SK-N-SH (cell line): ENCODE measurements at regions not wholly inside any gene's neighbourhood (a gene's known extent, or its start where the extent isn't known, plus 50 kb on each side); places are given as distances from the start of the nearest gene placed in this dataset.

Source experiments
- CTCF ChIA-PET: fragments of 300-600, 350-600 bp; formaldehyde crosslinking; extraction: SDS; loops from one replicate; lab custom pipeline; 2021; lab: Yijun Ruan, JAX
- POLR2A ChIA-PET: fragments of 350-600 bp; sonication (Branson Sonifier 250); formaldehyde crosslinking; extraction: SDS; loops from one replicate; lab custom pipeline; 2020; ENCODE audit warnings: antibody characterized with exemption, inconsistent platforms; lab: Yijun Ruan, JAX
- DNase-seq: peaks from one replicate; pipeline ENCODE4 v3.0.0; 2012
- H2AFZ ChIP-seq: fragments of 200-600 bp; sonication (generic); 2 replicates; pipeline ENCODE4 v1.8.1; 2016; ENCODE audit warnings: antibody characterized with exemption, mild to moderate bottlenecking, low read depth
- H3F3A ChIP-seq: fragments of 200-600 bp; sonication (generic); replicated peaks from 2 replicates; pipeline ENCODE3; 2016; ENCODE audit warnings: antibody characterized with exemption, mild to moderate bottlenecking; ENCODE audit not compliant: insufficient read depth
- H3K27ac ChIP-seq, 2 experiments: fragments of 200-500 bp in 1 of 2; fragments of 200-600 bp in 1 of 2; sonication (Bioruptor generic) in 1 of 2; sonication (generic), shearing (Covaris generic) in 1 of 2; 2 replicates each; pipeline versions ENCODE4 v1.5.1 to v1.6.1; 2014 to 2016; ENCODE audit warnings: low read depth in 2 of 2, inconsistent platforms in 1 of 2, low read length in 1 of 2, mild to moderate bottlenecking in 1 of 2, mixed read lengths in 1 of 2
- H3K27me3 ChIP-seq: fragments of 200-600 bp; sonication (generic), shearing (Covaris generic); 2 replicates; pipeline ENCODE4 v1.6.1; 2016; ENCODE audit warnings: mixed run types; ENCODE audit not compliant: insufficient read depth
- H3K36me3 ChIP-seq, 2 experiments: fragments of 200-500 bp in 1 of 2; fragments of 200-600 bp in 1 of 2; sonication (Bioruptor generic) in 1 of 2; sonication (generic) in 1 of 2; replicated peaks in 1 of 2; 2 replicates each; pipeline versions ENCODE3 to v1.5.1; 2014 to 2016; ENCODE audit warnings: low read length in 1 of 2, mild to moderate bottlenecking in 1 of 2; ENCODE audit not compliant: insufficient read depth in 2 of 2, control insufficient read depth in 1 of 2
- H3K4me1 ChIP-seq, 2 experiments: fragments of 200-500 bp in 1 of 2; fragments of 200-600 bp in 1 of 2; sonication (Bioruptor generic) in 1 of 2; sonication (generic), shearing (Covaris generic) in 1 of 2; 2 replicates each; pipeline versions ENCODE4 v1.5.1 to v1.6.1; 2014 to 2016; ENCODE audit warnings: low read depth in 1 of 2, low read length in 1 of 2, mixed run types in 1 of 2; ENCODE audit not compliant: insufficient read depth in 2 of 2, control insufficient read depth in 1 of 2
- H3K4me2 ChIP-seq: fragments of 200-600 bp; sonication (generic), shearing (Covaris generic); 2 replicates; pipeline ENCODE4 v1.6.1; 2017; ENCODE audit warnings: mixed run types
- H3K4me3 ChIP-seq, 2 experiments: fragments of 200-500 bp in 1 of 2; fragments of 200-600 bp in 1 of 2; sonication (Bioruptor generic) in 1 of 2; sonication (generic), shearing (Covaris generic) in 1 of 2; 2 replicates each; pipeline versions ENCODE4 v1.5.1 to v1.8.1; 2014 to 2016; ENCODE audit warnings: low read depth in 2 of 2, inconsistent platforms in 1 of 2, low read length in 1 of 2, mild to moderate bottlenecking in 1 of 2, mixed read lengths in 1 of 2, moderate library complexity in 1 of 2
- H3K79me2 ChIP-seq: fragments of 200-600 bp; sonication (generic); 2 replicates; pipeline ENCODE4 v1.8.1; 2017; ENCODE audit warnings: mild to moderate bottlenecking; ENCODE audit not compliant: insufficient read depth
- H3K9ac ChIP-seq: fragments of 200-600 bp; sonication (generic); 2 replicates; pipeline ENCODE4 v1.6.1; 2017; ENCODE audit warnings: mixed run types
- H3K9me2 ChIP-seq: fragments of 200-600 bp; sonication (generic); 2 replicates; pipeline ENCODE4 v1.6.1; 2017; ENCODE audit warnings: mixed run types
- H3K9me3 ChIP-seq: fragments of 200-600 bp; sonication (generic); 2 replicates; pipeline ENCODE4 v1.6.1; 2017; ENCODE audit warnings: mixed run types, mild to moderate bottlenecking, moderate library complexity
- H4K20me1 ChIP-seq: fragments of 200-600 bp; sonication (generic); 2 replicates; pipeline ENCODE4 v1.6.1; 2017; ENCODE audit warnings: mild to moderate bottlenecking, mixed run types; ENCODE audit not compliant: insufficient read depth
- ELF1 ChIP-seq: IDR thresholded peaks from 2 replicates; pipeline ENCODE4 v1.4.0; 2012
- EP300 ChIP-seq, 2 experiments: IDR thresholded peaks; 2 replicates each; pipeline versions ENCODE4 v1.4.0 to v1.6.1; 2012; ENCODE audit warnings: borderline replicate concordance in 1 of 2, low read depth in 1 of 2, low read length in 1 of 2
- EZH2phosphoT487 ChIP-seq: fragments of 200-600 bp; sonication (generic); IDR thresholded peaks from 2 replicates; pipeline ENCODE4 v1.6.1; 2017; ENCODE audit warnings: low read depth, mixed run types, mild to moderate bottlenecking, antibody characterized with exemption, moderate library complexity, borderline replicate concordance
- FOXJ3 ChIP-seq: sonication (generic); formaldehyde crosslinking; IDR thresholded peaks from 2 replicates; pipeline ENCODE4 v1.5.1; 2020; ENCODE audit warnings: mild to moderate bottlenecking, missing genetic modification reagents
- GABPA ChIP-seq: IDR thresholded peaks from 2 replicates; pipeline ENCODE4 v1.4.0; 2012; ENCODE audit warnings: low read depth, mild to moderate bottlenecking
- GATA2 ChIP-seq: sonication (generic); formaldehyde crosslinking; IDR thresholded peaks from 2 replicates; pipeline ENCODE4 v1.5.0; 2020; ENCODE audit warnings: mild to moderate bottlenecking, missing genetic modification reagents
- JUND ChIP-seq: IDR thresholded peaks from 2 replicates; pipeline ENCODE4 v1.4.0; 2012
- MAX ChIP-seq: IDR thresholded peaks from 2 replicates; pipeline ENCODE4 v1.4.0; 2012; ENCODE audit warnings: low read depth
- MEF2A ChIP-seq: IDR thresholded peaks from 2 replicates; pipeline ENCODE4 v1.4.0; 2012; ENCODE audit warnings: low read depth, borderline replicate concordance
- NFIC ChIP-seq: IDR thresholded peaks from 2 replicates; pipeline ENCODE4 v1.4.0; 2012; ENCODE audit warnings: borderline replicate concordance
- NRF1 ChIP-seq: IDR thresholded peaks from 2 replicates; pipeline ENCODE4 v1.6.1; 2012; ENCODE audit warnings: low read depth, mild to moderate bottlenecking, low read length
- PBX3 ChIP-seq: IDR thresholded peaks from 2 replicates; pipeline ENCODE4; 2012
- REST ChIP-seq: IDR thresholded peaks from 2 replicates; pipeline ENCODE4 v1.6.1; 2012; ENCODE audit warnings: mild to moderate bottlenecking, low read depth, low read length, moderate library complexity
- RFX5 ChIP-seq: IDR thresholded peaks from 2 replicates; pipeline ENCODE4 v1.6.1; 2012; ENCODE audit warnings: mild to moderate bottlenecking, improper control_type of control experiment, low read length
- SIN3A ChIP-seq: IDR thresholded peaks from 2 replicates; pipeline ENCODE4 v1.6.1; 2012; ENCODE audit warnings: low read depth, mild to moderate bottlenecking, low read length, moderate library complexity, borderline replicate concordance
- SMC3 ChIP-seq: IDR thresholded peaks from 2 replicates; pipeline ENCODE4 v1.6.1; 2012; ENCODE audit warnings: low read depth, low read length, improper control_type of control experiment
- WGBS: methylation state at CpG from one replicate; pipeline ENCODE4 v1.1.6; 2017; ENCODE audit warnings: low lambda C conversion rate; 5-methylcytosine and 5-hydroxymethylcytosine counted together

- CTCF ChIA-PET: interaction anchor here (0.9 to 1.7 kb wide), 4 partner anchors 11 to 19 kb away, joined by 3 to 7 read pairs (median 4); no protein-coding TSS in a partner anchor
- 75% methylated on average over 3 of the region's 3 CpGs for WGBS
- DNase-seq: no peak
Observed at GRCh38 chr17:77513045-77513444, 372.3 kb downstream of the SEC14L1 start.

GRCh38 chr17:77515227-77515626 is 374.5 kb downstream of the SEC14L1 start:
- Histone ChIP-seq H3K9me2 (no peaks in the 10 kb centered on the region), H3K4me1 (no peaks in the 10 kb centered on the region), H3K36me3 (no peaks in the 10 kb centered on the region), H3K4me2 (no peak overlapping the region), H3F3A (no peaks in the 10 kb centered on the region), H3K4me3 (no peak overlapping the region), H2AFZ (no peak overlapping the region), H3K9ac (no peak overlapping the region), H3K27me3 (no peaks in the 10 kb centered on the region), H3K9me3 (peaks cover 12% of the 10 kb centered on the region; the same call in 1 of the 2 replicates), H3K27ac (no peak overlapping the region), H3K79me2 (no peaks in the 10 kb centered on the region), H4K20me1 (no peaks in the 10 kb centered on the region)
- ChIA-PET POLR2A (no interaction called here), CTCF (interaction anchor here (0.6 to 1.8 kb wide), 6 partner anchors 8 to 27 kb away, joined by 3 to 7 read pairs (median 3); no protein-coding TSS in a partner anchor)
- TF ChIP-seq NRF1 (no peak), REST (no peak), EP300 (IDR thresholded peaks at IDR 0.05; ENCODE audit: borderline replicate concordance in 1 of 2, low read depth in 1 of 2, low read length in 1 of 2) (no peak), JUND (no peak), NFIC (no peak), ELF1 (no peak), EZH2phosphoT487 (no peak)
- no peak for DNase-seq

More at GRCh38 chr17:77513045-77513444, 372.3 kb downstream of the SEC14L1 start:
- H3F3A ChIP-seq: no peaks in the 10 kb centered on the region
- no peaks in the 10 kb centered on the region for H3K36me3 ChIP-seq
- H3K79me2 ChIP-seq: no peaks in the 10 kb centered on the region
- H3K4me3 ChIP-seq: no peak overlapping the region
- H4K20me1 ChIP-seq: no peaks in the 10 kb centered on the region
- TF ChIP-seq PBX3 (no peak), SIN3A (no peak), MAX (no peak), MEF2A (no peak), RFX5 (no peak), FOXJ3 (no peak), GATA2 (CRISPR knock-in tag) (no peak), JUND (no peak), GABPA (no peak), SMC3 (no peak)
- no peak overlapping the region for H3K4me2 ChIP-seq
- no peaks in the 10 kb centered on the region for H3K4me1 ChIP-seq
- POLR2A ChIA-PET: no interaction called here
- no peak overlapping the region for H3K9ac ChIP-seq
- no peaks in the 10 kb centered on the region for H3K9me2 ChIP-seq
- H3K27me3 ChIP-seq: no peaks in the 10 kb centered on the region
- H3K27ac ChIP-seq: no peak overlapping the region
- no peak overlapping the region for H2AFZ ChIP-seq
- peaks cover 12% of the 10 kb centered on the region; the same call in 1 of the 2 replicates for H3K9me3 ChIP-seq
